ENCODE measurements at regions not wholly inside any gene's neighbourhood (a gene's known extent, or its start where the extent isn't known, plus 50 kb on each side); places are given as distances from the start of the nearest gene placed in this dataset.

DNA sequence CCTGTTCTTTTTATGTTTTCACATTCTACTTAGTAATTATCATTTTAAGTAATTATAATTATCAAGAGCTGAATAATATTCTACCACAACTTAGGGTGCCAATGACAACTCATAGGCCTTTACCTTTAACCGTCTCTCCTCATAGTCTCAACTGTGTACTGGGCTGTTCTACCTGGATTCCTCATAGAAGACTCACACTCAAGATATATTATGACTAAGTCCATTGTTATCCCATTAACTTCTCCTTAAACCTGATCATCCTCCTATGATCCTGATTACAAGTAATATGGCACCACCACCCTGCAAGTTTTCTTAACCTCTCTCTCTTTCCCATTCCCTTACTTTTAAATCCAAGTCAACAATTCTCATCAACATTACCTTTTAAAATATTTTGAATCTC is 285.9 kb upstream of the VEPH1 start:
- no peak overlapping the region for H3K4me3 ChIP-seq (ENCODE audit: low read depth, low read length)
- TF ChIP-seq CTCF (IDR thresholded peaks at IDR 0.05; ENCODE audit: borderline replicate concordance, insufficient read depth, low read depth, low read length): no peak

DNA sequence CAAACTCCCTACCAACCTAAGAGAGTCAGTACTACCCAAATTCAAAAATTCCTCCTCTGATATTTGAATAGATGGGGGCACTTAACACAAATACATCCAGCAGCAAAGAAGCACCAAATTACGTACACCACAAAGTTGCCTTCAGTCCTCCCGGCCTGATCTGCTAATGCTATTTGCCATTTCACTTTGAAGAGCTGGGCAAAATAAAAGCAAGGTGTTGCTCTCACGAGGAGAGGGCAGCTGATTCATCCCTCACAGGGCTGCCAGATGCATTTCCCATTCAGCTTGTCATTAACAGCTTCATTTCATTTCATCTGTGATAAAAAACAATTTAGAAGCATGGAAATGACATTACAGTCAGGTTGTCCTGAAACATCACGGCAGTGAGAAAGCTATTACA is 283.4 kb upstream of the VEPH1 start:
- TF ChIP-seq CTCF (IDR thresholded peaks at IDR 0.05; ENCODE audit: borderline replicate concordance, insufficient read depth, low read depth, low read length): no peak
- no peak overlapping the region for H3K4me3 ChIP-seq (ENCODE audit: low read depth, low read length)

DNA sequence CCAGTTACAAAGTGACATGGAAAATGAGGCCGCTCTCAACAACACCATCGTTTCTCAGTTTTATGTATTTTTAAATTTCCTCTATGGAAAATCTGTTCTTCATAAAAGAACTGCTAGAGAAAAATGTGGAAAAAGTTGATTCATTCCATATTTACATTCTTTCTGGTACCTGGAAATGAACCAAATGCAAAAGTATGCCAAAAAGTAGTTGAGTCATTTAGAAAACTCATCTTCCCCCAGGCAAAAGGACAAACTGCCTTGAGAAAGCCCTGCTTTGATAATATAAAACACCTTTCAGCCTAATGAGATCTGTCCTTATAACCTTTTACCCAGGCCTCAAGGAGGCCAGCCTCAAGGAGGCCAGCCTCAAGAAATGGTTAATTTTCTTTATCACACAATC is 283.0 kb upstream of the VEPH1 start:
- H3K4me3 ChIP-seq (ENCODE audit: low read depth, low read length): no peak overlapping the region
- no peak for TF ChIP-seq CTCF (IDR thresholded peaks at IDR 0.05; ENCODE audit: borderline replicate concordance, insufficient read depth, low read depth, low read length)

GRCh38 chr3:157785102-157785826 is 282.0 kb upstream of the VEPH1 start:
- no peak for TF ChIP-seq CTCF (IDR thresholded peaks at IDR 0.05; ENCODE audit: borderline replicate concordance, insufficient read depth, low read depth, low read length)
- H3K4me3 ChIP-seq (ENCODE audit: low read depth, low read length): no peak overlapping the region

DNA sequence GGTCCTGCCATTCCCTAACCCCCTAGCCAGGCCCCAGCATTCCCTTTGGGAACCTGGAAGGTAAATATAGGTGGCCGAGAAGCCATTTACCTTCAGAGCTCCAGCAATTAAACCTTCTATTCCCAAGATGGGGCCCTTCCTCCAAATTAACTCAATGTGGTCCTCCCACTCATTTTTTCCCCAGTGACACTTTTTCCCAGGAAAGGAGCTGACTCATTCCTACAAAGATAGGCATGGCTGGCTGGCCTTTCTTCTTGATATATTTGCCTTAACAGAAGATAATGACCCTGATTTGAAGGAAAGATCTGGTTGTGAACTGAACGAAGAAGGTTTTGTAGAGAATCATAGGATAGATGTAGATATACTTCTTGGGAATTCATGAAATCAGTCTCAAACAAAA is 279.0 kb upstream of the VEPH1 start:
- no peak for TF ChIP-seq CTCF (IDR thresholded peaks at IDR 0.05; ENCODE audit: borderline replicate concordance, insufficient read depth, low read depth, low read length)
- H3K4me3 ChIP-seq (ENCODE audit: low read depth, low read length): no peak overlapping the region

- no peak overlapping the region for H3K4me3 ChIP-seq (ENCODE audit: low read depth, low read length)
- no peak for TF ChIP-seq CTCF (IDR thresholded peaks at IDR 0.05; ENCODE audit: borderline replicate concordance, insufficient read depth, low read depth, low read length)
These were observed 273.6 kb upstream of the VEPH1 start for GRCh38 chr3:157776861-157777260.

GRCh38 chr3:157775446-157775845 is 272.2 kb upstream of the VEPH1 start:
- no peak overlapping the region for H3K4me3 ChIP-seq (ENCODE audit: low read depth, low read length)
- no peak for TF ChIP-seq CTCF (IDR thresholded peaks at IDR 0.05; ENCODE audit: borderline replicate concordance, insufficient read depth, low read depth, low read length)
